ENCODE measurements at regions not wholly inside any gene's neighbourhood (a gene's known extent, or its start where the extent isn't known, plus 50 kb on each side); places are given as distances from the start of the nearest gene placed in this dataset.

- H3K27ac ChIP-seq: no peak overlapping the region
- H3K27me3 ChIP-seq (replicated peaks in 1 of 7): no peaks in the 10 kb centered on the region
- TF ChIP-seq POLR2AphosphoS5 (IDR thresholded peaks at IDR 0.05): no peak
- no peak for TF ChIP-seq CTCF (IDR thresholded peaks at IDR 0.05 in 8 of 11, conservative IDR thresholded peaks at IDR 0.05 in 3 of 11)
- TF ChIP-seq POLR2A (IDR thresholded peaks at IDR 0.05): no peak
- intact Hi-C loops (cut with DNase I; ENCODE audit: low total_unique reads): no loop called here
- H3K36me3 ChIP-seq: no peaks in the 10 kb centered on the region
- no peak overlapping the region for H3K4me3 ChIP-seq
- WGBS, 5 donors: 83 to 91% (median 84%) methylated on average over 2 of the region's 2 CpGs
- peaks cover 4 to 30% (median 23%) of the 10 kb centered on the region in 8 donors for H3K9me3 ChIP-seq
- no peak for DNase-seq
- H3K4me1 ChIP-seq: no peaks in the 10 kb centered on the region
These were observed 118.9 kb upstream of the ZC3H11B start for GRCh38 chr1:219731771-219732170.

- H3K36me3 ChIP-seq: no peaks in the 10 kb centered on the region
- DNase-seq: no peak
- no peaks in the 10 kb centered on the region for H3K27me3 ChIP-seq (replicated peaks in 1 of 7)
- no peak overlapping the region for H3K4me3 ChIP-seq
- 76 to 93% (median 91%) methylated on average over 1 of the region's 1 CpG for WGBS, 5 donors
- peaks cover 14 to 64% (median 50%) of the 10 kb centered on the region in 8 donors for H3K9me3 ChIP-seq
- intact Hi-C loops (cut with DNase I; ENCODE audit: low total_unique reads): no loop called here
- no peaks in the 10 kb centered on the region for H3K4me1 ChIP-seq
- TF ChIP-seq POLR2AphosphoS5 (IDR thresholded peaks at IDR 0.05) (no peak), CTCF (IDR thresholded peaks at IDR 0.05 in 8 of 11, conservative IDR thresholded peaks at IDR 0.05 in 3 of 11) (no peak), POLR2A (IDR thresholded peaks at IDR 0.05) (no peak)
- H3K27ac ChIP-seq: no peak overlapping the region
These were observed 113.8 kb upstream of the ZC3H11B start for GRCh38 chr1:219726480-219727272.

GRCh38 chr1:219724440-219724839 is 111.5 kb upstream of the ZC3H11B start:
- Histone ChIP-seq H3K9me3 (peaks cover 14 to 64% (median 50%) of the 10 kb centered on the region in 8 donors), H3K36me3 (no peaks in the 10 kb centered on the region), H3K27ac (no peak overlapping the region), H3K4me1 (no peaks in the 10 kb centered on the region), H3K27me3 (replicated peaks in 1 of 7) (no peaks in the 10 kb centered on the region), H3K4me3 (no peak overlapping the region)
- intact Hi-C loops (cut with DNase I; ENCODE audit: low total_unique reads): no loop called here
- TF ChIP-seq CTCF (IDR thresholded peaks at IDR 0.05 in 8 of 11, conservative IDR thresholded peaks at IDR 0.05 in 3 of 11): no peak
- TF ChIP-seq POLR2A (IDR thresholded peaks at IDR 0.05): no peak
- no peak for TF ChIP-seq POLR2AphosphoS5 (IDR thresholded peaks at IDR 0.05)
- no peak for DNase-seq
- 69 to 83% (median 75%) methylated on average over 4 to 5 of the region's 5 CpGs for WGBS, 5 donors

- Histone ChIP-seq H3K27ac (no peak overlapping the region), H3K27me3 (replicated peaks in 1 of 7) (no peaks in the 10 kb centered on the region), H3K4me1 (no peaks in the 10 kb centered on the region), H3K9me3 (no peaks in the 10 kb centered on the region), H3K36me3 (no peaks in the 10 kb centered on the region), H3K4me3 (no peak overlapping the region)
- no peak for DNase-seq
- intact Hi-C loops (cut with DNase I; ENCODE audit: low total_unique reads): no loop called here
- TF ChIP-seq POLR2AphosphoS5 (IDR thresholded peaks at IDR 0.05): no peak
- no peak for TF ChIP-seq POLR2A (IDR thresholded peaks at IDR 0.05)
- TF ChIP-seq CTCF (IDR thresholded peaks at IDR 0.05 in 8 of 11, conservative IDR thresholded peaks at IDR 0.05 in 3 of 11): no peak
- 84 to 89% (median 88%) methylated on average over 5 of the region's 5 CpGs for WGBS, 5 donors
These were observed 104.6 kb upstream of the ZC3H11B start for GRCh38 chr1:219717536-219717935.
